Fibroblast of lung (primary cell): ENCODE measurements at regions not wholly inside any gene's neighbourhood (a gene's known extent, or its start where the extent isn't known, plus 50 kb on each side); places are given as distances from the start of the nearest gene placed in this dataset.

Experiments
- DNase-seq, 2 donors: peaks; one replicate each; pipeline versions ENCODE4 v3.0.0 to v3.0.0-alpha.2; 2010; ENCODE audit warnings: low read depth in 2 of 2
- H2AFZ ChIP-seq: 2 replicates; pipeline ENCODE4 v1.5.1; 2012; ENCODE audit warnings: low read length, control low read depth, inconsistent platforms
- H3K27ac ChIP-seq: 2 replicates; pipeline ENCODE4 v1.5.1; 2011; ENCODE audit warnings: low read length, control low read depth; ENCODE audit not compliant: insufficient read depth
- H3K27me3 ChIP-seq: 2 replicates; pipeline ENCODE4 v1.5.1; 2011; ENCODE audit warnings: mild to moderate bottlenecking, low read length; ENCODE audit not compliant: control insufficient read depth, insufficient read depth
- H3K36me3 ChIP-seq: 2 replicates; pipeline ENCODE4 v1.5.1; 2011; ENCODE audit warnings: low read length; ENCODE audit not compliant: control insufficient read depth, insufficient read depth
- H3K4me1 ChIP-seq: 2 replicates; pipeline ENCODE4 v1.5.1; 2011; ENCODE audit warnings: low read length; ENCODE audit not compliant: control insufficient read depth, insufficient read depth; ENCODE audit errors: extremely low read depth
- H3K4me2 ChIP-seq: 2 replicates; pipeline ENCODE4 v1.5.1; 2011; ENCODE audit warnings: low read length, control low read depth; ENCODE audit not compliant: insufficient read depth; ENCODE audit errors: extremely low read depth
- H3K4me3 ChIP-seq, 4 experiments: fragments of 200-600 bp in 1 of 4; sonication (generic) in 1 of 4; replicated peaks in 1 of 4; 2 replicates each; pipeline ENCODE4 v1.5.1; 2011 to 2016; ENCODE audit warnings: low read length in 4 of 4, low read depth in 3 of 4, mild to moderate bottlenecking in 3 of 4, control low read depth in 2 of 4, inconsistent platforms in 1 of 4, mixed read lengths in 1 of 4; ENCODE audit not compliant: insufficient read depth in 1 of 4; ENCODE audit errors: control extremely low read depth in 1 of 4
- H3K79me2 ChIP-seq: 2 replicates; pipeline ENCODE4 v1.5.1; 2012; ENCODE audit warnings: mild to moderate bottlenecking, low read length, inconsistent platforms; ENCODE audit not compliant: control insufficient read depth, insufficient read depth
- H3K9ac ChIP-seq: 2 replicates; pipeline ENCODE4 v1.5.1; 2011; ENCODE audit warnings: mild to moderate bottlenecking, low read length, control low read depth; ENCODE audit not compliant: insufficient read depth
- H3K9me3 ChIP-seq: 2 replicates; pipeline ENCODE4 v1.5.1; 2012; ENCODE audit warnings: low read depth, low read length; ENCODE audit not compliant: control insufficient read depth, insufficient read depth
- H4K20me1 ChIP-seq: 2 replicates; pipeline ENCODE4 v1.5.1; 2011; ENCODE audit warnings: low read length; ENCODE audit not compliant: control insufficient read depth, insufficient read depth; ENCODE audit errors: extremely low read depth
- EZH2 ChIP-seq: IDR thresholded peaks from 2 replicates; pipeline ENCODE4 v1.5.1; 2012; ENCODE audit warnings: low read length, control low read depth, mild to moderate bottlenecking; ENCODE audit errors: missing control alignments
- TF ChIP-seq, protein P1 (sequence below), 2 donors: IDR thresholded peaks in 1 of 2; conservative IDR thresholded peaks in 1 of 2; 1 replicate in 1 of 2; 2 replicates in 1 of 2; pipeline ENCODE4 v1.5.1; 2011 to 2012; ENCODE audit warnings: low read length in 2 of 2, control low read depth in 1 of 2, inconsistent platforms in 1 of 2, low read depth in 1 of 2, mild to moderate bottlenecking in 1 of 2

DNA sequence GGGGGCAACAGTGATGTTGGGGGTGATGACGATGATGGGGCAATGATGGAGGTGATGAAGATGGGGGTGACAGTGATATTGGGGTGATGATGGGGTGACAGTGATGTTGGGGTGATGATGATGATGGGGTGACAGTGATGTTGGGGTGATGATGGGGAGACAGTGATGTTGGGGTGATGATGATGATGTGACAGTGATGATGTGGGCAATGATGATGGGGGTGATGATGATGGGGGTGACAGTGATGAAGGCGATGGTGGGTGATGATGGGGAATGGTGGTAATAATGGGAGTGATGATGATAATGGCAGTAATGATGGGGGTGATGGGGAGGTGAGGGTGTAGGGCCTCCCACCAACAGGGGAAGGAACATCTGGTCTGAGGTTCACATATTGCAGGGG, 150.6 kb downstream of the ERMARD start:
- TF ChIP-seq EZH2: no peak
- TF ChIP-seq, protein P1, sequence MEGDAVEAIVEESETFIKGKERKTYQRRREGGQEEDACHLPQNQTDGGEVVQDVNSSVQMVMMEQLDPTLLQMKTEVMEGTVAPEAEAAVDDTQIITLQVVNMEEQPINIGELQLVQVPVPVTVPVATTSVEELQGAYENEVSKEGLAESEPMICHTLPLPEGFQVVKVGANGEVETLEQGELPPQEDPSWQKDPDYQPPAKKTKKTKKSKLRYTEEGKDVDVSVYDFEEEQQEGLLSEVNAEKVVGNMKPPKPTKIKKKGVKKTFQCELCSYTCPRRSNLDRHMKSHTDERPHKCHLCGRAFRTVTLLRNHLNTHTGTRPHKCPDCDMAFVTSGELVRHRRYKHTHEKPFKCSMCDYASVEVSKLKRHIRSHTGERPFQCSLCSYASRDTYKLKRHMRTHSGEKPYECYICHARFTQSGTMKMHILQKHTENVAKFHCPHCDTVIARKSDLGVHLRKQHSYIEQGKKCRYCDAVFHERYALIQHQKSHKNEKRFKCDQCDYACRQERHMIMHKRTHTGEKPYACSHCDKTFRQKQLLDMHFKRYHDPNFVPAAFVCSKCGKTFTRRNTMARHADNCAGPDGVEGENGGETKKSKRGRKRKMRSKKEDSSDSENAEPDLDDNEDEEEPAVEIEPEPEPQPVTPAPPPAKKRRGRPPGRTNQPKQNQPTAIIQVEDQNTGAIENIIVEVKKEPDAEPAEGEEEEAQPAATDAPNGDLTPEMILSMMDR (conservative IDR thresholded peaks at IDR 0.05 in 1 of 2, IDR thresholded peaks at IDR 0.05 in 1 of 2; ENCODE audit: low read depth in 1 of 2, low read length in 2 of 2): no peak
- Histone ChIP-seq H2AFZ (no peak overlapping the region), H3K9me3 (no peaks in the 10 kb centered on the region), H3K36me3 (no peaks in the 10 kb centered on the region), H3K4me1 (no peaks in the 10 kb centered on the region), H3K27ac (no peak overlapping the region), H3K79me2 (no peaks in the 10 kb centered on the region), H3K27me3 (no peaks in the 10 kb centered on the region), H3K4me2 (no peak overlapping the region), H3K4me3 (no peak overlapping the region), H3K9ac (no peak overlapping the region), H4K20me1 (no peaks in the 10 kb centered on the region)
- DNase-seq: no peak

DNA sequence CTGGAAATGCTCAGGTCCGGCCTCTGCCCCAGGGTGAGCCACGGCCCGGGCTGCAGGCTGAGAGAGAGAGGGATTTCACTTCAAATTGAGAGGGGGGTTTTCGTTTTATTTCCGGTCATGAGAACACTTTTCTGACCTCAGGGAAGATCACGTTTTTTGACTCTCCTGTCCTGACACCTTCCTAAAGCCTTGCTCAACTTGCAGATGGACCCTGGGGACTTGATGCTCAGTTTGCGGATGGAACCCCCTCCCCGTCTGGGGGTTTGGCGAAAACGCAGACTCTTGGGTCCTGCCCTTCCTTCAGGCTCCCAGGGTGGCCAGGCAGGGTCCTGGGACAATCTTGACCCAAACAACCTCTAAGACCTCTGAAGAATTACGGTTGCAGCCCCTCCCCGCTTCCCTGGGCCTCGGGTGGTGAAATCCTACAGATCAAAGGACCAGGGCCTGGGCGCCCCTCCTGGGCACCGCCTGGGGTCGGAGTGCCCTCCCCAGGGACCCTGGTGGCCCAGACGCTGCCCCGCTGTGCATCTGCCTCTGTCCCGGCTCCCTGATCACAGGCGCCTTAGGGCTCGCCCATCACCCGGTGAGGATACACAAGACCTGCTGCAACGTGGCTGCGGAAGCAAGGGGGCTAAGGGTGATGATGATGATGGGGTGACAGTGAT, 148.2 kb downstream of the ERMARD start:
- no peak overlapping the region for H3K27ac ChIP-seq
- H2AFZ ChIP-seq: no peak overlapping the region
- H3K9ac ChIP-seq: no peak overlapping the region
- H4K20me1 ChIP-seq: no peaks in the 10 kb centered on the region
- H3K4me2 ChIP-seq: no peak overlapping the region
- DNase-seq: no peak
- no peaks in the 10 kb centered on the region for H3K27me3 ChIP-seq
- H3K9me3 ChIP-seq: no peaks in the 10 kb centered on the region
- H3K4me3 ChIP-seq: no peak overlapping the region
- H3K36me3 ChIP-seq: no peaks in the 10 kb centered on the region
- TF ChIP-seq EZH2: no peak
- TF ChIP-seq, protein P1 (conservative IDR thresholded peaks at IDR 0.05 in 1 of 2, IDR thresholded peaks at IDR 0.05 in 1 of 2; ENCODE audit: low read depth in 1 of 2, low read length in 2 of 2): no peak
- H3K79me2 ChIP-seq: no peaks in the 10 kb centered on the region
- H3K4me1 ChIP-seq: no peaks in the 10 kb centered on the region

DNA sequence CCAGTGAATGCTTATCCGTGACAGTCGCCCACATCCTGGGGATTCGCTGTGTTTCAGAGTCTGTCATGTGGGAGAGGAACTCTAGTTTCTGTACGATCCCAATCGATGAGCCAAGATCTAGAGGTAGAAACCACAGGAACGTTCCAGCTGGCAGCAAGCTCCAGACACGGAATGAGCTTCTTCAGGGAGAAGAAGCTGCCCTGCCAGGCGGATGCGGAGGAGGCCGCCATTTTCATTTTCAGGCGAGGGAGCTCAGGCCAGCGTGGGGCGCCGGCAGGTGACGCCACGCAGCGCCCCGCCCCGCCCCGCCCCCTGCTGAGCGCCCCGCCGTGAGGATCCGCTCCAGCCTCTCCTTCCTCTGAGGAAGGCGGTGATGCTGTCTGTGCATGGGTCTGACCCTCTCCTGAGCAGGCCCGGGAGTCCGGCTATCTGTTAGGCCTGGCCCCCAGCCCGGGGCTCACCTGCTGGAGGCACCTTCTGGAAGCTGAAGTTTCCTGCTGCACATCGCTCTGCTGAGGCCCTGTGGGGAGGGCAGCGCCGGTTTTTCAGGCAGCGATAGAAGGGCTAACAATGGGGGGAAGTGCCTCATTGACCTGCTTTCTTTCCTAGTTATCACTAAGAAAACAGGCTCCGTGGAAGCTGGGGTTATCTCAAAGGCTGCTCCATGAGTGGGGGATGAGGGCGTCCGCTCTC, 147.5 kb downstream of the ERMARD start:
- H3K9me3 ChIP-seq: no peaks in the 10 kb centered on the region

More for the DNA sequence above, 147.5 kb downstream of the ERMARD start:
- no peak overlapping the region for H2AFZ ChIP-seq
- no peaks in the 10 kb centered on the region for H3K36me3 ChIP-seq
- no peaks in the 10 kb centered on the region for H3K4me1 ChIP-seq
- H3K9ac ChIP-seq: no peak overlapping the region
- no peak overlapping the region for H3K27ac ChIP-seq
- DNase-seq: no peak
- no peaks in the 10 kb centered on the region for H3K79me2 ChIP-seq
- H3K4me2 ChIP-seq: no peak overlapping the region
- H4K20me1 ChIP-seq: no peaks in the 10 kb centered on the region
- no peak overlapping the region for H3K4me3 ChIP-seq
- H3K27me3 ChIP-seq: no peaks in the 10 kb centered on the region
- TF ChIP-seq EZH2: no peak
- TF ChIP-seq, protein P1 (conservative IDR thresholded peaks at IDR 0.05 in 1 of 2, IDR thresholded peaks at IDR 0.05 in 1 of 2; ENCODE audit: low read depth in 1 of 2, low read length in 2 of 2): no peak
